Posterior cingulate gyrus (tissue), 11 donors: ENCODE measurements at regions not wholly inside any gene's neighbourhood (a gene's known extent, or its start where the extent isn't known, plus 50 kb on each side); places are given as distances from the start of the nearest gene placed in this dataset.
"Not testable (repeated sequence)": the region's sequence is repeated elsewhere in the genome, so short reads cannot be mapped to it uniquely, and the experiment has no call there.

Experiments used
- DNase-seq, 10 donors: peaks; one replicate each; pipeline versions ENCODE4 v3.0.0 to v3.0.0-alpha.2; 2020 to 2021; ENCODE audit warnings: mixed read lengths in 3 of 10
- intact Hi-C: fragments of 100-400 bp; cut with DNase I; formaldehyde crosslinking; loops from one replicate; pipeline ENCODE4 v1.15.1; 2023

GRCh38 chr3:104149154-104149553, 1217.6 kb upstream of the ALCAM start:
- intact Hi-C loops, result no loop called here
- DNase-seq, result no peak

GRCh38 chr3:104150724-104151123, 1216.0 kb upstream of the ALCAM start:
- intact Hi-C loops, result no loop called here
- no peak for DNase-seq

- no peak for DNase-seq
- intact Hi-C loops, result no loop called here
Measured at GRCh38 chr3:104154896-104155295, 1211.8 kb upstream of the ALCAM start.

- DNase-seq, result no peak
- intact Hi-C loops, result no loop called here
Measured at GRCh38 chr3:104165866-104166265, 1200.8 kb upstream of the ALCAM start.

- DNase-seq, result no peak
- intact Hi-C loops, result no loop called here
Measured at GRCh38 chr3:104168386-104168785, 1198.3 kb upstream of the ALCAM start.

- DNase-seq, result no peak
- intact Hi-C loops, result no loop called here
Measured at GRCh38 chr3:104175696-104176095, 1191.0 kb upstream of the ALCAM start.

GRCh38 chr3:104176706-104177105, 1190.0 kb upstream of the ALCAM start:
- intact Hi-C loops, result no loop called here
- DNase-seq, result no peak

GRCh38 chr3:104178680-104179079, 1188.0 kb upstream of the ALCAM start:
- intact Hi-C loops, result no loop called here
- DNase-seq, result no peak

GRCh38 chr3:104180906-104181305, 1185.8 kb upstream of the ALCAM start:
- intact Hi-C loops, result no loop called here
- no peak for DNase-seq

GRCh38 chr3:104190681-104191080, 1176.0 kb upstream of the ALCAM start:
- DNase-seq, result no peak
- intact Hi-C loops, result no loop called here

- intact Hi-C loops, result no loop called here
- DNase-seq, result no peak
Measured at GRCh38 chr3:104198131-104198530, 1168.6 kb upstream of the ALCAM start.

GRCh38 chr3:104206925-104207324, 1159.8 kb upstream of the ALCAM start:
- no peak for DNase-seq
- intact Hi-C loops, result no loop called here

- no peak for DNase-seq
- intact Hi-C loops, result no loop called here
Measured at GRCh38 chr3:104214277-104214676, 1152.4 kb upstream of the ALCAM start.

GRCh38 chr3:104214937-104215336, 1151.8 kb upstream of the ALCAM start:
- intact Hi-C loops, result no loop called here
- no peak for DNase-seq

- DNase-seq, intact Hi-C loops: not testable (repeated sequence)
Measured at GRCh38 chr3:104219046-104219445, 1147.7 kb upstream of the ALCAM start.

GRCh38 chr3:104234442-104235194, 1132.1 kb upstream of the ALCAM start:
- intact Hi-C loops, result no loop called here
- DNase-seq, result no peak

- DNase-seq, result no peak
- intact Hi-C loops, result no loop called here
Measured at GRCh38 chr3:104244680-104245220, 1122.0 kb upstream of the ALCAM start.

GRCh38 chr3:104245261-104245660, 1121.4 kb upstream of the ALCAM start:
- intact Hi-C loops, result no loop called here
- no peak for DNase-seq

GRCh38 chr3:104245981-104246380, 1120.7 kb upstream of the ALCAM start:
- intact Hi-C loops, result no loop called here
- no peak for DNase-seq

GRCh38 chr3:104257486-104257885, 1109.2 kb upstream of the ALCAM start:
- no peak for DNase-seq
- intact Hi-C loops, result no loop called here

GRCh38 chr3:104263477-104263876, 1103.2 kb upstream of the ALCAM start:
- DNase-seq, result no peak
- intact Hi-C loops, result no loop called here

GRCh38 chr3:104266219-104266618, 1100.5 kb upstream of the ALCAM start:
- intact Hi-C loops, DNase-seq: not testable (repeated sequence)
